Activated CD4-positive, alpha-beta T cell treated with anti-CD3 and anti-CD28 coated beads for 36 hours (primary cell): ENCODE measurements at regions not wholly inside any gene's neighbourhood (a gene's known extent, or its start where the extent isn't known, plus 50 kb on each side); places are given as distances from the start of the nearest gene placed in this dataset.

Source experiments
- ATAC-seq: fragments of 200-7000 bp; cut with Tn5 transposase; one replicate; pipeline ENCODE4 v1.10.0; 2021; ENCODE audit warnings: mild to moderate bottlenecking, moderate library complexity
- CTCF ChIA-PET: fragments of 350-600 bp; sonication (Branson Sonifier 250); formaldehyde crosslinking; loops from one replicate; lab custom pipeline; 2021; ENCODE audit warnings: antibody characterized with exemption; lab: Charles Lee
- POLR2A ChIA-PET: fragments of 350-600 bp; sonication (Branson Sonifier 250); formaldehyde crosslinking; loops from one replicate; lab custom pipeline; 2021; ENCODE audit warnings: antibody characterized with exemption, inconsistent platforms; lab: Charles Lee
- DNase-seq: peaks from one replicate; pipeline ENCODE4 v3.0.0-alpha.2; 2020
- H3K27ac Mint-ChIP-seq: one replicate; pipeline ENCODE4 v1.8.0; 2021; ENCODE audit warnings: mixed read lengths
- H3K27me3 Mint-ChIP-seq: one replicate; pipeline ENCODE4 v1.8.0; 2021; ENCODE audit warnings: mixed read lengths
- H3K36me3 Mint-ChIP-seq: one replicate; pipeline ENCODE4 v1.8.0; 2021; ENCODE audit warnings: low read depth, mixed read lengths
- H3K4me1 Mint-ChIP-seq: one replicate; pipeline ENCODE4 v1.8.0; 2021; ENCODE audit warnings: mixed read lengths
- H3K4me3 Mint-ChIP-seq: one replicate; pipeline ENCODE4 v1.8.0; 2021; ENCODE audit warnings: mild to moderate bottlenecking, moderate library complexity, mixed read lengths
- H3K9me3 Mint-ChIP-seq: one replicate; pipeline ENCODE4 v1.8.0; 2021; ENCODE audit warnings: low read depth, mixed read lengths
- intact Hi-C, 2 experiments: fragments of 100-400 bp; cut with DNase I in 1 of 2; cut with micrococcal nuclease in 1 of 2; formaldehyde crosslinking; loops; one replicate each; pipeline versions ENCODE4 v1.14.2 to v1.15.1; 2022 to 2024; cut with DNase I, micrococcal nuclease

DNA sequence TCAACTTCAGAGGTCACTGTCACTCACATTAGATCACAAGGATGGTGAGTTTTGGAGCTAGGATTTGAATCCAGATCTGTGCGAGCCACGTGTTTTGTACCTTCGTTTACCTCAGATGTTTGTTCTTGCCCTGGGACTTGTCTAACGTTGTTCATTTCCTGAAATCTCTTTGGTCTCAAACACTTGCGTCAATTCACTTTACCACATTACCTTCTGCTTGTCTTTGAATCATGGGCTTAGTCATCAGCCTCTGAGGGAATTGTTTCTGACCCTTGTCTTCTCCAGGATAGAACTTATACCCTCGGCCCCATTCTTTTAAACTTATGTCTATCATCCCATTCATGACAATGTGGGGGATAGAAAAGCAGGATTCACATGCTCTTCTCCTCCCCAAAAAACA, 282.7 kb downstream of the DCDC2C start:
- Mint-ChIP-seq H3K9me3 (peaks cover 2% of the 10 kb centered on the region), H3K36me3 (no peaks in the 10 kb centered on the region), H3K27me3 (no peaks in the 10 kb centered on the region), H3K4me1 (no peaks in the 10 kb centered on the region), H3K4me3 (no peak overlapping the region), H3K27ac (no peak overlapping the region)
- ChIA-PET POLR2A (interaction anchor here (0.7 kb wide), 1 partner anchor 1408 kb away, joined by 3 read pairs; no protein-coding TSS in a partner anchor), CTCF (interaction anchor here (0.6 kb wide), 1 partner anchor 363 kb away, joined by 3 read pairs; no protein-coding TSS in a partner anchor)
- no peak for DNase-seq
- intact Hi-C loops, result no loop called here
- ATAC-seq, result no peak

DNA sequence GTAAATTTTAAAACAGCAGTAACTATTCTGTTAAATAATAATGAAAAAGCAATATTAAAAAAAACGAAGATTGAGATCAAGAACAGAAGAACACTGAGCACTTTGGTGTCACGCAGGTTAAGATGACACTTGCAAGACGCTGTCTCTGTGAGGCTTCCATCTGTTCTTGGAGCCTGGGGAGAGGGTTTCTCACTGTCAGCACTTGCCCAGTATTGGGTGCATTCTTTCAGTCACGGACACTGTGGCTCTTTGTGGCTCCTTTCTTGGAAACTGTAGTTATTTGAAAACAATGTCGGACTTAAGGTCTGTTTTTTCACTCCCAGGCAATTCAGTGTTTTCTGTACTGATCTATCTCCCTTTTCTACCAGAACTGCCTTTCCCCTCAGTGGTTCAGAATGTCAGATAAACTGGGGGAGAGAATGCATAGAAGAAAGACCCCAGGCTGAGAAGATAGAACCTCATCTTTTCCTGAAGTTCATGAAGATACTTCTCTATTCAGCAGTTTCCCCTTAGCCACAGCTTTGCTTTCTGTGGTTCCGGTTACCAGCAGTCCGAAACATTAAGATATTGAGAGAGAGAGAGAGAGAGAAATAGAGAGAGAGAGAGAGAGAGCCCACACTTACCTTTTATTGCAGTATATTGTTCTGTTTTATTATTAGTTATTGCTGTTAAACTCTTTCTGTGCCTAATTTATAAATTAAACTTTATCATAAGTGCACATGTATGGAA, 283.3 kb downstream of the DCDC2C start:
- H3K36me3 Mint-ChIP-seq, result no peaks in the 10 kb centered on the region
- POLR2A ChIA-PET, result no interaction called here
- intact Hi-C loops, result no loop called here
- no peak for DNase-seq
- no peak for ATAC-seq
- no peaks in the 10 kb centered on the region for H3K4me1 Mint-ChIP-seq
- H3K4me3 Mint-ChIP-seq, result no peak overlapping the region
- CTCF ChIA-PET, result interaction anchor here (0.6 to 0.8 kb wide), 2 partner anchors 28 to 363 kb away, joined by 3 read pairs; no protein-coding TSS in a partner anchor
- peaks cover 2% of the 10 kb centered on the region for H3K9me3 Mint-ChIP-seq
- no peak overlapping the region for H3K27ac Mint-ChIP-seq
- no peaks in the 10 kb centered on the region for H3K27me3 Mint-ChIP-seq

DNA sequence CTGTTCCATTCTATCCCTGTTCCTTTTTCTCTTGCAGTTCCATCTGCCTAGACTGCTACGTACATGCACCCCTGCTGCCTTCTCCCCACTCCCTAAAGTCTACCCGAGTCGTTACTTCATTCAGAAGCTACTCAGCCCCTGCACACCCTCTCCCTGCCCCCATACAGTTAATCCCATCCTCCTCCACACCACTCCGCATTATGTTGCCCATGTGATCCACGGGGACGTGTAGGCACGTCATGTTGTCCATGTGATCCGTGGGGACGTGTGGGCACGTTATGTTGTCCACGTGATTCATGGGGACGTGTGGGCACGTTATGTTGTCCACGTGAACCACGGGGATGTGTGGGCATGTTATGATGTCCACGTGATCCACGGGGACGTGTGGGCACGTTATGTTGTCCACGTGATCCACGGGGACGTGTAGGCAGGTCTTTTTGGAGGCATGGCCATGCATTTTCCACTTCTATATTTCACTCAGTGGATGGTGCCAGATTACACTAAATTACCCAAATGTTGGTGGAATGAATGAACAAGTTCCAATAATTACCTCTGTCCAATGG, 299.5 kb downstream of the DCDC2C start:
- no peaks in the 10 kb centered on the region for H3K27me3 Mint-ChIP-seq
- ChIA-PET POLR2A (no interaction called here), CTCF (no interaction called here)
- no peak overlapping the region for H3K4me3 Mint-ChIP-seq
- H3K27ac Mint-ChIP-seq, result no peak overlapping the region
- no peaks in the 10 kb centered on the region for H3K4me1 Mint-ChIP-seq
- DNase-seq (no peak), ATAC-seq (no peak)
- H3K9me3 Mint-ChIP-seq, result peaks cover 2% of the 10 kb centered on the region
- H3K36me3 Mint-ChIP-seq, result no peaks in the 10 kb centered on the region
- intact Hi-C loops, result no loop called here

DNA sequence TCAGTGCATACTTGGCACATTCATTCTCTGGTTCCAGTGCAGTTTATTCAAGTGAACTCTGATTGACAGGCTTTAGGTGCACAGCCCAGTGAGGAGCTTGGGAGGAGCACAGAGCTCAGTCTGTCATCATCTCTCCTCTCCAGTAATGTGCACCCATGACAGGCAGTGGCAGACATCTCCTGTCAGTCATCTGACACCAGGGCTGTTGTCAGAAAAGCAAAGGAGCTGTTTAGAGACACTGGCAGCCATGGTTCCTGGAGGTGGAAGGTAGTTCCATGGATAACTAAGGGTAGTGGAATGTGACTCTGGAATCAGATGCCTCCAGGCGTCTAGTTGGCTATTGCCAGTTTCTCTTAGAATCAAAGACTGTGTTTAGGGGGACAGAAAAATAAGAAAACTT, 308.8 kb downstream of the DCDC2C start:
- ChIA-PET CTCF (no interaction called here), POLR2A (no interaction called here)
- peaks cover 7% of the 10 kb centered on the region for H3K9me3 Mint-ChIP-seq
- no peak for DNase-seq
- H3K4me1 Mint-ChIP-seq, result no peaks in the 10 kb centered on the region
- H3K27me3 Mint-ChIP-seq, result no peaks in the 10 kb centered on the region
- no peaks in the 10 kb centered on the region for H3K36me3 Mint-ChIP-seq
- no peak overlapping the region for H3K27ac Mint-ChIP-seq
- no peak overlapping the region for H3K4me3 Mint-ChIP-seq
- intact Hi-C loops, result no loop called here
- no peak for ATAC-seq

DNA sequence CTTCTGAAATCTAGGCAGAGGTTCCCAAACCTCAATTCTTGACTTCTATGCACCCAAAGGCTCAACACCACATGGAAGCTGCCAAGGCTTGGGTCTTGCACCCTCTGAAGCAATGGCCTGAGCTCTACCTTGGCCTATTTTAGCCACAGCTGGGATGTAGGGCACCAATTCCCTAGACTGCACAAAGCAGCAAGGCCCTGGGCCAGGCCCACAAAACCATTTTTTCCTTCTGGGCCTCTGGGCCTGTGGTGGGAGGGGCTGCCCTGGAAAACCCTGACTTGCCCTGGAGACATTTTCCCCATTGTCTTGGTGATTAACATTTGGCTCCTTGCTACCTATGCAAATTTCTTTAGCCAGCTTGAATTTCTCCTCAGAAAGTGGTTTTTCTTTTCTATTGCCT, 315.2 kb downstream of the DCDC2C start:
- Mint-ChIP-seq H3K36me3 (no peaks in the 10 kb centered on the region), H3K4me3 (no peak overlapping the region), H3K9me3 (peaks cover 6% of the 10 kb centered on the region), H3K27ac (no peak overlapping the region), H3K4me1 (no peaks in the 10 kb centered on the region), H3K27me3 (no peaks in the 10 kb centered on the region)
- ChIA-PET CTCF (no interaction called here), POLR2A (no interaction called here)
- intact Hi-C loops, result no loop called here
- DNase-seq (no peak), ATAC-seq (no peak)

DNA sequence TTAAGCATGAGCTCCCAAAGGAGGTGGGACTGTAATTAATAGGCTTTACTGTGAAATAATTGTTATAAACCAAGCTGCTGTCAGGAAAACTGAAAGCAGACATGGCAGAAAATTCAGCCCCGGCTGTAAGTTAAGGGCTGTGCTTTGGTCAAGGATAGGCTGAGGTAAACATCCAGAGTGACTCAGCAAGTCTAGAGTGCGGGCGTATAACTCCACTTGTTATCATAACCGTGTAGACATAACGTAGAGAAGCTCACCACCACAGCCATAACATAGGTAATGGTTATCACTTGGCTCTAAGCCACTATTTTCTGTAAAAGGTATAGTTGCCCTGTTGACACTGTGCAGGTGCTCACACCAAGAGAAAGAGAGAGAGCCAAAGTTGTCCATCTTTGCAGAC, 316.8 kb downstream of the DCDC2C start:
- H3K9me3 Mint-ChIP-seq, result peaks cover 6% of the 10 kb centered on the region
- H3K27ac Mint-ChIP-seq, result no peak overlapping the region
- intact Hi-C loops, result no loop called here
- H3K4me3 Mint-ChIP-seq, result no peak overlapping the region
- CTCF ChIA-PET, result no interaction called here
- H3K36me3 Mint-ChIP-seq, result no peaks in the 10 kb centered on the region
- H3K27me3 Mint-ChIP-seq, result no peaks in the 10 kb centered on the region
- DNase-seq, result no peak
- POLR2A ChIA-PET, result no interaction called here
- no peak for ATAC-seq
- no peaks in the 10 kb centered on the region for H3K4me1 Mint-ChIP-seq

DNA sequence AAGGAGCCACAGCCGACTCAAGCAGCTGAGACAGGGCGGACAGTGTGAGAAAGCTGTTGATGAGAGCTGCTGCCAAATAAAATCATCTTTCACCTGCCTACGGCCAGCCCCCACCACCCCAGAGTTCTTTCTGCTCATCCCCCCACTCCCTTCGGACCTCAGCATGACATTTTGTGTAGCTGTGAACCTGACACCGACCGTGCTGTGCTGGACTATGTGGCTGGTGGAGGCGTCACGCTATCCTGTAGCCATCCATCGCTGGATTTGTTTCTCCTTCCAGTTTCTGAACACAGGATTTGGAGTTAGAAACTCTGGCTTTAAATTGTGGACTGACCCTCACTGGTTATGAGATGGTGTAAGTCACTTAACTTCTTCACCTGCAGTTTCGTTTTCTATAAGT, 317.3 kb downstream of the DCDC2C start:
- Mint-ChIP-seq H3K9me3 (peaks cover 6% of the 10 kb centered on the region), H3K4me1 (no peaks in the 10 kb centered on the region), H3K4me3 (no peak overlapping the region), H3K36me3 (no peaks in the 10 kb centered on the region), H3K27ac (no peak overlapping the region), H3K27me3 (no peaks in the 10 kb centered on the region)
- POLR2A ChIA-PET, result no interaction called here
- CTCF ChIA-PET, result no interaction called here
- ATAC-seq (no peak), DNase-seq (no peak)
- intact Hi-C loops, result no loop called here

DNA sequence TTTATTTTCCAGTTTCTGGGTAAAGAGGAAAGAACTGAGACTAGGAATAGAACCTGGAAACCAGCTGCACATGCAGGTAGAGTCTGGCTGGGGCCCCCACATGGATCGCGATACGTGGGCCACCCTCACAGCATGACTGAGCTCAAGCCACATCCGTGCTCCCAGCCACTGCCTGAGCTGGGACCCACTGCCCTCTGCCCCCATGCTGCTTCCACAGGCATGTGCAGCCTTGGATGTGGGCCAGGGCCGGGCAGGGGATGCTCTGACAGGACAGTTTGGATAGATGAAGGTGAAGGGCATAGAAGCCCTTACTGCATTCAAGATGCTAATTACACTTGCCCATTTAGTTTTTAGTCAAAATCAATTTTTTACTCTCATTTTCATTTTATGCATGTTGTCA, 321.2 kb downstream of the DCDC2C start:
- no peaks in the 10 kb centered on the region for H3K9me3 Mint-ChIP-seq
- POLR2A ChIA-PET, result no interaction called here
- intact Hi-C loops, result no loop called here

DNA sequence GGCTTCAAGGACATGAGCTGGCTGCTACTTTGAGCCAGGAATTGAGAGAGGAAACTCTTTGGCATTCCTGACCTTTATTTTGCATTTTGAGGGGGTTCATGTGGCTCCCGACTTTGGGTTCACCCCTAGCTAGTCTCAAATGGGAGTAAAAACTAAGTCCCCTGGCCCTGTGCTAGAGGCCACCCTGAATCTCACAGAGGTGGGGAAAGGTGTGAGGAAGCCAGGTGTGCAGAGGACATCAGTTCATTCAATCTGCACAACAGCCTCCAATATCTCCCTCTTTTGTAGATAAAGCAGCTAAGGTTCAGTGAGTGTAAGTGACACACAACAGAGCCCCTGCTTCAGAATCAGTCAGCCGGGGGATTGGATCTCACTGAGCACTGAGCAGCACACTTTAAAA, 325.7 kb downstream of the DCDC2C start:
- no peaks in the 10 kb centered on the region for H3K36me3 Mint-ChIP-seq
- DNase-seq, result no peak
- ATAC-seq, result no peak
- H3K27ac Mint-ChIP-seq, result no peak overlapping the region
- H3K9me3 Mint-ChIP-seq, result no peaks in the 10 kb centered on the region
- H3K4me3 Mint-ChIP-seq, result no peak overlapping the region
- CTCF ChIA-PET, result no interaction called here
- H3K27me3 Mint-ChIP-seq, result no peaks in the 10 kb centered on the region
- intact Hi-C loops, result no loop called here
- no peaks in the 10 kb centered on the region for H3K4me1 Mint-ChIP-seq
- POLR2A ChIA-PET, result no interaction called here

More for the DNA sequence above, 321.2 kb downstream of the DCDC2C start:
- ATAC-seq (no peak), DNase-seq (no peak)
- Mint-ChIP-seq H3K27ac (no peak overlapping the region), H3K36me3 (no peaks in the 10 kb centered on the region), H3K4me3 (no peak overlapping the region), H3K27me3 (no peaks in the 10 kb centered on the region), H3K4me1 (no peaks in the 10 kb centered on the region)
- CTCF ChIA-PET, result no interaction called here

DNA sequence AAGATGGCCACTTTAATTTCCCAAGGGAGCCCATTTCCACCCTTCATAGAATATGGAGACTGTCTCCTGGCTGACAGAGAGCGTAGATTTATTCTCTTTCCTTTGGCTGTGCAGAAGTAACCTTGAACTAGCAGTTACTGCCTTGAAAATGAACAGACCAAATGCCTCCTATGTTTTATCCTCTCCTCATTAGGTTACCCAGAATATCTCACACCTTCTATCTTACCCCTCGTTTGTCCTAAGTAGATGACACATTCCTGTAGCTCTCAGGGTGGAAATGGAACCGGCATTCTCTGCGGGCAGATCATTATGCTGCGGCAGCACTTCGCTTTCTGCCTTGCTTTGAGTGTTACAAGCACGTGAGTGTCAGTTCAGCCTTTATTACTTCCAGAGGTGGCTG, 336.5 kb downstream of the DCDC2C start:
- no peak overlapping the region for H3K27ac Mint-ChIP-seq
- POLR2A ChIA-PET, result no interaction called here

DNA sequence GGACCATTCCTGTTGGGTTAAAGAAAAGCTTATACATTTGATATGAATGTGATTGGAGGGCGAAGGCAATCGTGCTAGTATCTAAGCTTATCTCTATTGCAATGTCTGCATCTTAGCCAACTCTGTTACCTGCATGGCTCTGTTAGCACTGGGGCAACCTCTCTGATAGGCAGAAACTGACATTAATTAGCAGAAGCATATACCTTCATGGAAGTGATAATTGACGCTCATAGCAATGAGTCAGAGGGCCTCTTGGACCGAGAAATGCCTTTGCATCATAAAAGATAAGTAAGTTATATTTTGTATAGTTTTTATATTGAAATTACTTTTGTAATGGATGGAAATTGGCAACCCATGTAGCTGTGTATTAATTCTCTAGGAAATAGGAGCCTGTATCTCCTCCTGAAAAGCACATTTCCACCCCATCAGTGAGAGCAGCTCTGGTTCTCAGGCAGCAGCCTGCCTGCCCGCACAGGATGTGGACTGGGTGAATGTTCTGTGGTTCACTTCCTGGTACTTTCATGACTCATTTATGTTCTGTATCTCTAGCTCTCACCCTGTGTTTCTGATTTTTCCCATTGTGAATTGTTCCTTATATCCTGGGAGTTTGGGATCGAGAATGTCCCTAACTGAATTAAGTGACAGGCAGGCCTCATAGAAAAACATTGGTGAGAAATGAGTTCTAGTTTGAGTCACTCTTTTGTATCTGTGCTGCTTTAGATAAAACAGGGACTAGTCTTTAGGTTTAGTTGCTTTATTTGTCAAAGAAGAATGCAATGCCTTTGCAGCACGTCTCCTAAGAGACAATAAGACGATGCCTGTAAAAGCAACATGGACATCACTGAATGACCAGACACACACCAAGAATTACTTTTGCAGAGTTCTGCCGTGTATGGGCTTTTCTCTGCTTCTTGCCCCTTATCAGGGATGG, 344.9 kb downstream of the DCDC2C start:
- peak; percentile 51 for DNase-seq
- Mint-ChIP-seq H3K4me3 (no peak overlapping the region), H3K27ac (no peak overlapping the region), H3K27me3 (no peaks in the 10 kb centered on the region), H3K9me3 (peaks cover 4% of the 10 kb centered on the region), H3K4me1 (peaks cover 8% of the 10 kb centered on the region), H3K36me3 (no peaks in the 10 kb centered on the region)
- peak; percentile 81 for ATAC-seq
- CTCF ChIA-PET, result no interaction called here
- POLR2A ChIA-PET, result no interaction called here
- intact Hi-C loops, result no loop called here

More for the DNA sequence above, 336.5 kb downstream of the DCDC2C start:
- Mint-ChIP-seq H3K9me3 (peaks cover 12% of the 10 kb centered on the region), H3K4me3 (no peak overlapping the region), H3K36me3 (no peaks in the 10 kb centered on the region), H3K4me1 (no peaks in the 10 kb centered on the region), H3K27me3 (no peaks in the 10 kb centered on the region)
- intact Hi-C loops, result no loop called here
- CTCF ChIA-PET, result no interaction called here
- ATAC-seq, result no peak
- DNase-seq, result no peak
